H1 (cell line): ENCODE measurements at regions not wholly inside any gene's neighbourhood (a gene's known extent, or its start where the extent isn't known, plus 50 kb on each side); places are given as distances from the start of the nearest gene placed in this dataset.
A peak's percentile ranks its signal among the peaks of the same experiment; 100 is the strongest.

Experiments used
- CTCF ChIA-PET: fragments of 300-600 bp; sonication (Branson Sonifier 250); formaldehyde crosslinking; loops from one replicate; lab custom pipeline; 2021; ENCODE audit not compliant: partially characterized antibody; lab: Charles Lee
- POLR2A ChIA-PET: fragments of 300-600 bp; sonication (Branson Sonifier 250); formaldehyde crosslinking; loops from one replicate; lab custom pipeline; 2021; ENCODE audit warnings: inconsistent platforms; ENCODE audit not compliant: partially characterized antibody; lab: Charles Lee
- DNase-seq, 2 experiments: peaks; one replicate each; pipeline versions ENCODE4 v3.0.0 to v3.0.0-alpha.2; 2010 to 2022; ENCODE audit warnings: low spot score in 2 of 2, low read depth in 1 of 2, mixed read lengths in 1 of 2
- FAIRE-seq: peaks from 2 replicates; lab custom pipeline; 2011; peaks lifted over from hg19 to GRCh38; lab: Jason Lieb, UNC
- H2AFZ ChIP-seq: 2 replicates; pipeline ENCODE4 v1.8.1; 2012; ENCODE audit warnings: low read length, inconsistent platforms
- H2AK5ac ChIP-seq: 2 replicates; pipeline ENCODE4 v1.6.1; 2013; ENCODE audit warnings: low read depth, low read length
- H2BK120ac ChIP-seq: replicated peaks from 2 replicates; pipeline ENCODE3; 2013; ENCODE audit warnings: low read depth, low read length, inconsistent platforms
- H2BK12ac ChIP-seq: 2 replicates; pipeline ENCODE4 v1.6.1; 2013; ENCODE audit warnings: low read depth, low read length
- H2BK15ac ChIP-seq: 2 replicates; pipeline ENCODE4 v1.6.1; 2013; ENCODE audit warnings: low read length
- H2BK20ac ChIP-seq: 2 replicates; pipeline ENCODE4 v1.6.1; 2013; ENCODE audit warnings: low read length
- H2BK5ac ChIP-seq: 2 replicates; pipeline ENCODE4 v1.6.1; 2013; ENCODE audit warnings: low read depth, low read length
- H3K14ac ChIP-seq: 2 replicates; pipeline ENCODE4 v1.6.1; 2013; ENCODE audit warnings: inconsistent platforms; ENCODE audit not compliant: insufficient read length
- H3K18ac ChIP-seq: 2 replicates; pipeline ENCODE4 v1.6.1; 2013; ENCODE audit warnings: low read length; ENCODE audit errors: extremely low read depth
- H3K23ac ChIP-seq: 2 replicates; pipeline ENCODE4 v1.6.1; 2013; ENCODE audit warnings: inconsistent platforms; ENCODE audit not compliant: insufficient read length
- H3K23me2 ChIP-seq: 2 replicates; pipeline ENCODE4 v1.6.1; 2013; ENCODE audit warnings: low read depth, low read length
- H3K27ac ChIP-seq: 2 replicates; pipeline ENCODE4 v1.6.1; 2011; ENCODE audit warnings: low read depth, low read length, inconsistent platforms
- H3K27me3 ChIP-seq, 4 experiments: replicated peaks in 1 of 4; 1 replicate in 1 of 4; 2 replicates in 3 of 4; pipeline versions ENCODE4 v1.6.1 to v1.8.1; 2011 to 2013; ENCODE audit warnings: low read length in 3 of 4, mild to moderate bottlenecking in 3 of 4, inconsistent platforms in 2 of 4, mixed read lengths in 2 of 4, moderate library complexity in 1 of 4; ENCODE audit not compliant: control insufficient read depth in 3 of 4, insufficient read depth in 3 of 4; ENCODE audit errors: extremely low read depth in 1 of 4
- H3K36me3 ChIP-seq, 4 experiments: 2 replicates each; pipeline versions ENCODE4 v1.6.1 to v1.8.1; 2011 to 2013; ENCODE audit warnings: mild to moderate bottlenecking in 4 of 4, low read length in 3 of 4, moderate library complexity in 2 of 4, control low read depth in 1 of 4, inconsistent platforms in 1 of 4; ENCODE audit not compliant: insufficient read depth in 4 of 4, control insufficient read depth in 2 of 4
- H3K4ac ChIP-seq: replicated peaks from 2 replicates; pipeline ENCODE3; 2013; ENCODE audit warnings: low read length, low read depth, mixed read lengths, inconsistent platforms; ENCODE audit not compliant: insufficient read length
- H3K4me1 ChIP-seq, 4 experiments: replicated peaks in 1 of 4; 1 replicate in 1 of 4; 2 replicates in 3 of 4; pipeline versions ENCODE4 v1.6.1 to v1.8.1; 2011 to 2013; ENCODE audit warnings: low read length in 3 of 4, inconsistent platforms in 2 of 4, mixed read lengths in 1 of 4; ENCODE audit not compliant: insufficient read depth in 4 of 4, control insufficient read depth in 3 of 4
- H3K4me2 ChIP-seq, 2 experiments: 2 replicates each; pipeline versions ENCODE4 v1.6.1 to v1.8.1; 2011 to 2013; ENCODE audit warnings: low read depth in 2 of 2, low read length in 2 of 2, control low read depth in 1 of 2, inconsistent platforms in 1 of 2, mild to moderate bottlenecking in 1 of 2; ENCODE audit not compliant: insufficient read depth in 1 of 2
- H3K4me3 ChIP-seq, 4 experiments: fragments of 200-600, 300-600 bp in 1 of 4; sonication (generic), shearing (Covaris generic), sonication (Bioruptor Twin) in 1 of 4; 2 replicates each; pipeline versions ENCODE4 v1.5.1 to v1.8.1; 2011 to 2016; ENCODE audit warnings: low read length in 4 of 4, low read depth in 3 of 4, control low read depth in 2 of 4, inconsistent platforms in 2 of 4, mild to moderate bottlenecking in 2 of 4, mixed read lengths in 1 of 4, moderate library complexity in 1 of 4; ENCODE audit not compliant: insufficient read depth in 2 of 4; ENCODE audit errors: extremely low read depth in 1 of 4
- H3K56ac ChIP-seq: replicated peaks from 2 replicates; pipeline ENCODE3; 2013; ENCODE audit warnings: low read depth, mild to moderate bottlenecking, mixed read lengths, low read length, inconsistent platforms; ENCODE audit not compliant: insufficient read length
- H3K79me1 ChIP-seq: 2 replicates; pipeline ENCODE4 v1.6.1; 2013; ENCODE audit warnings: low read depth, low read length, control low read depth
- H3K79me2 ChIP-seq, 2 experiments: 2 replicates each; pipeline versions ENCODE4 v1.6.1 to v1.8.1; 2012 to 2013; ENCODE audit warnings: low read length in 2 of 2, mild to moderate bottlenecking in 2 of 2, inconsistent platforms in 1 of 2; ENCODE audit not compliant: insufficient read depth in 2 of 2, control insufficient read depth in 1 of 2
- H3K9ac ChIP-seq, 4 experiments: replicated peaks in 1 of 4; 1 replicate in 1 of 4; 2 replicates in 3 of 4; pipeline versions ENCODE4 v1.6.1 to v1.8.1; 2011 to 2013; ENCODE audit warnings: low read depth in 3 of 4, low read length in 3 of 4, control low read depth in 2 of 4, mild to moderate bottlenecking in 2 of 4, moderate library complexity in 2 of 4, inconsistent platforms in 1 of 4; ENCODE audit errors: extremely low read depth in 1 of 4
- H3K9me3 ChIP-seq, 2 experiments: 2 replicates each; pipeline versions ENCODE4 v1.6.1 to v1.8.1; 2012 to 2013; ENCODE audit warnings: mild to moderate bottlenecking in 2 of 2, moderate library complexity in 2 of 2, control low read depth in 1 of 2, inconsistent platforms in 1 of 2, low read depth in 1 of 2, low read length in 1 of 2, mixed read lengths in 1 of 2; ENCODE audit not compliant: insufficient read depth in 2 of 2
- H4K20me1 ChIP-seq, 2 experiments: replicated peaks in 1 of 2; 2 replicates each; pipeline versions ENCODE3 to v1.8.1; 2011 to 2013; ENCODE audit warnings: inconsistent platforms in 2 of 2, low read length in 2 of 2, mild to moderate bottlenecking in 1 of 2; ENCODE audit not compliant: insufficient read depth in 2 of 2, control insufficient read depth in 1 of 2
- H4K5ac ChIP-seq: 2 replicates; pipeline ENCODE4 v1.6.1; 2013; ENCODE audit warnings: low read length, low read depth, mixed read lengths, inconsistent platforms; ENCODE audit not compliant: insufficient read length
- H4K8ac ChIP-seq: 2 replicates; pipeline ENCODE4 v1.8.0; 2013; ENCODE audit warnings: mild to moderate bottlenecking, moderate library complexity, low read length, inconsistent platforms; ENCODE audit not compliant: insufficient read depth; ENCODE audit errors: extremely low read depth
- H4K91ac ChIP-seq: replicated peaks from 2 replicates; pipeline ENCODE3; 2013; ENCODE audit warnings: low read length, mixed read lengths, inconsistent platforms; ENCODE audit not compliant: insufficient read length
- BACH1 ChIP-seq: IDR thresholded peaks from 2 replicates; pipeline ENCODE4 v1.6.1; 2012; ENCODE audit warnings: low read length, improper control_type of control experiment
- KDM1A ChIP-seq: fragments of 200-600, 300-600 bp; sonication (generic); IDR thresholded peaks from 2 replicates; pipeline ENCODE4 v1.7.1; 2016; ENCODE audit warnings: mild to moderate bottlenecking, low read length, borderline replicate concordance
- MAFK ChIP-seq: IDR thresholded peaks from 2 replicates; pipeline ENCODE4 v1.6.1; 2012; ENCODE audit warnings: low read depth, mild to moderate bottlenecking, improper control_type of control experiment, low read length
- RAD21 ChIP-seq, 2 experiments: IDR thresholded peaks in 1 of 2; conservative IDR thresholded peaks in 1 of 2; 2 replicates each; pipeline ENCODE4 v1.6.1; 2011; ENCODE audit warnings: low read depth in 2 of 2, low read length in 2 of 2, improper control_type of control experiment in 1 of 2, inconsistent platforms in 1 of 2, mild to moderate bottlenecking in 1 of 2, moderate library complexity in 1 of 2
- TEAD4 ChIP-seq: IDR thresholded peaks from 2 replicates; pipeline ENCODE4 v1.6.1; 2012; ENCODE audit warnings: low read depth, low read length, inconsistent platforms, mixed read lengths
- WGBS, 2 experiments: shearing (Covaris generic) in 1 of 2; methylation state at CpG; one replicate each; pipeline versions ENCODE4 v1.1.6 to v1.1.7; 2013 to 2015; ENCODE audit warnings: low lambda C conversion rate in 2 of 2, mixed read lengths in 2 of 2, inconsistent platforms in 1 of 2, low coverage in 1 of 2, missing lambda C conversion rate in 1 of 2; ENCODE audit not compliant: insufficient replicate concordance in 2 of 2, insufficient coverage in 1 of 2, insufficient read length in 1 of 2; ENCODE audit errors: extremely low coverage in 1 of 2, missing lambda C conversion rate in 1 of 2; 5-methylcytosine and 5-hydroxymethylcytosine counted together

- Histone ChIP-seq H3K18ac (no peak overlapping the region), H4K8ac (no peak overlapping the region), H3K4me3 (0 out of 8 replicates have a peak overlapping the region, but pooled peaks of 1 of the 4 experiments have one; percentile 7), H2BK20ac (no peak overlapping the region; the same call in 1 of the 2 replicates), H3K4me2 (no peak overlapping the region), H2AK5ac (peak overlapping the region; percentile 25; the same call in 1 of the 2 replicates), H4K91ac (no peak overlapping the region), H3K4ac (no peak overlapping the region), H3K4me1 (peaks cover 0 to 9% (median 2%) of the 10 kb centered on the region in 4 experiments; a peak in 2 of 7 replicates), H3K14ac (no peak overlapping the region), H3K23ac (no peak overlapping the region), H3K27ac (no peak overlapping the region), H3K23me2 (no peaks in the 10 kb centered on the region), H2BK15ac (no peak overlapping the region; the same call in 1 of the 2 replicates), H2BK5ac (no peak overlapping the region), H2AFZ (no peak overlapping the region), H3K9ac (no peak overlapping the region), H4K20me1 (no peaks in the 10 kb centered on the region), H3K56ac (no peak overlapping the region), H3K36me3 (no peaks in the 10 kb centered on the region), H2BK12ac (no peak overlapping the region), H3K9me3 (no peaks in the 10 kb centered on the region), H2BK120ac (no peak overlapping the region), H3K79me2 (no peaks in the 10 kb centered on the region), H4K5ac (no peak overlapping the region), H3K79me1 (no peaks in the 10 kb centered on the region), H3K27me3 (no peaks in the 10 kb centered on the region)
- TF ChIP-seq KDM1A, result peak; percentile 61; the same call in 1 of the 2 replicates
- TF ChIP-seq RAD21 (IDR thresholded peaks at IDR 0.05 in 1 of 2, conservative IDR thresholded peaks at IDR 0.05 in 1 of 2; ENCODE audit: low read depth in 2 of 2, low read length in 2 of 2), result no peak
- TF ChIP-seq TEAD4, result peak; percentile 54; the same call in 1 of the 2 replicates
- peak; percentile 66 for TF ChIP-seq MAFK
- TF ChIP-seq BACH1, result peak; percentile 88
- 71% methylated on average over 8 of the region's 8 CpGs; no CpG with 5 or more reads in 1 of the 2 experiments for WGBS, 2 experiments
- POLR2A ChIA-PET, result no interaction called here
- CTCF ChIA-PET, result interaction anchor here (0.7 kb wide), 1 partner anchor 462 kb away, joined by 5 read pairs; no protein-coding TSS in a partner anchor
- FAIRE-seq, result no peak
- no peak for DNase-seq
These were observed 164.8 kb upstream of the NBEA start for GRCh38 chr13:34777089-34777913.
